DMS53 treated with DMSO at 0.1 percent for 48 hours (cell line): ENCODE measurements at regions not wholly inside any gene's neighbourhood (a gene's known extent, or its start where the extent isn't known, plus 50 kb on each side); places are given as distances from the start of the nearest gene placed in this dataset.

Source experiments
- DNase-seq: peaks from one replicate; lab custom pipeline; 2025; ENCODE audit not compliant: unreplicated experiment; lab: John Stamatoyannopoulos, UW

DNA sequence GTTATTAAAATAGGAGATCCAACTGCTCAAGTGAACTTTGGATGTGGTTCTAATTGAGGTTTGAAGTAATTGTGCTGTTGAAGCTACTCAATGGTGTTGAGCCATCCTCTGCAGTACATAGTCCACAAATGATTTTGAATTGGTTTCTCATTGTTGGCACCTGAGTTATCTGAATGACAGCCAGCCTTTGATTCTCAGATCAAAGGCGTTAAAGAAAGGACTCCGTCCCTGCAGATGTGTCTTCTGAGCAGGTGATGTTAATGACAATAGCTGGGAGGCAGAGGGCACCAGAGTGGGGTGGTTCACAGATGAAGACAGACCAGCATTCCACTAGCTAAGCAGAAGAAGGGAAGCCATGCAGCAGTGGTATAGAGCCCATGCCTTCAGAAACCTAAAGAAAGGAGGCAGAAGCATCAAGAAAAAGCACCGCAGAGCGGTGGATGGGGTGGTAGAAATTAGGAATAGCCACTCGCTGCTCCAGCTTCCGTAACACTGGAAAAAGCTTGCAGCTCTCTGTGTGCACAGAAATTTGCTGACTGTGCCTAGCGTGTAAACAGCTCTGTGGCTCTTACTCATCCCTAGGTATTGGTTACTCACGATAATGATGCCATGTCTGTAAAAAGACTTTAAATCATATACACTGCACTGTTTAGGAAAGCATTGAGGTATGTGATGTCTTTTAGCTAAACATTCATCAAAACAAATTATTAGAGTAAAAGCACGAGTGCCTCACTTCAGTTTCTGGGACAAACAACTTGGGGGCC is 79.2 kb upstream of the CLCN4 start:
- DNase-seq: no peak

DNA sequence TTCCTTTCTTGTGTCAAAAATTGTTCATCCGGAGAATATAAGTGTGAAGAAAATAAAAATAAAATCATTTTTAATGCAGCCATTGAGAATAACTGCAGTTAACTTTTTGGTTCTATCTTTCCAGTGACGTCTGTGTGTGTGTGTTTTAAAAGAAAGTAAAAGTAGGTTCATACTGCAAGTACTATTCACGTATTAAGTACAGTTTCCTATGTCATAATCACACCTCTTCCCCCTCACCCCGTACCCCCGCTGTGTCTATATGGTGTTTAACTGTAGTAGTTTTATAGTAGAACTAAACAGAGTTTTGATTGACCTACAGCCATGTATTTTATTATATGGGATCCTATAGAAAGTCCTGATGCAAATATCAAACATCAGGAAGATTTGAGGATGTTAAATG is 78.5 kb upstream of the CLCN4 start:
- no peak for DNase-seq

DNA sequence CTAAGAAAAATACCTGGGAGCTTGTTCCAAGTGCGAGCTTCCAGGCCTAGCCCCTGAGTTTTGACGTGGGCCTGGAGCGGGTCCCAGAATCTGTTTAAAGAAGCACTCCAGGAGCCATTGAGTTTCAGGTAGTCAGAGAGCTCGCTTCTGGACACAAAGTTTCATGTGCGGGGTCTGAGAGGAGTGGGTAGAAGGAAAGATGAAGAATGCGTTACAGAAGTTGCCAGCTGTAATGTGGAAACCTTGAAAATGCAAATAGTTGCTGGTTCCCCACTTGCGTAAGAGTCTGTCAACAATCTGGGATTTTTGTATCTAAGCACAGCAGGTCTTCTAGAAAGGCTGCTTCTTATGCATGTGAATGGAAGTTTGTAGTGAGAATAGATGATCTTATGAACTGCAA is 77.5 kb upstream of the CLCN4 start:
- no peak for DNase-seq

DNA sequence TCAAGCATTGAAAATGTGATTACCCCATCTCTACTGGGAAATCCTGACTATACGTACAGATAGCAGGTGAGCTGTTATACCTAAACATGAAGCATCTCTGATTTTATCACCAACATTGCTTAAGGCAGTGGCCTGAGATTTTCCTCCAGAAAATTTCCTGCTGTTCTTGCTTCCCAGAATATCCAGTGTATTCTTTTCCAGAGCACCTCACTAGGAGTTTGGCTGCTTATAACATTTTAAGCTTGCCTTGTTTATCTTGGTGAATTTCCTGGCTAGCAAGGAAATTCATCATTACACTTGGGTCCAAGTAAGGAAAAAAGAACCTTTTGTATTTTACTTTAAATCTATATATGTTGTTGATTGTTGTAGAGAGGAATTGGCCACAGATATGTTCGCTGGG is 73.0 kb upstream of the CLCN4 start:
- no peak for DNase-seq

DNA sequence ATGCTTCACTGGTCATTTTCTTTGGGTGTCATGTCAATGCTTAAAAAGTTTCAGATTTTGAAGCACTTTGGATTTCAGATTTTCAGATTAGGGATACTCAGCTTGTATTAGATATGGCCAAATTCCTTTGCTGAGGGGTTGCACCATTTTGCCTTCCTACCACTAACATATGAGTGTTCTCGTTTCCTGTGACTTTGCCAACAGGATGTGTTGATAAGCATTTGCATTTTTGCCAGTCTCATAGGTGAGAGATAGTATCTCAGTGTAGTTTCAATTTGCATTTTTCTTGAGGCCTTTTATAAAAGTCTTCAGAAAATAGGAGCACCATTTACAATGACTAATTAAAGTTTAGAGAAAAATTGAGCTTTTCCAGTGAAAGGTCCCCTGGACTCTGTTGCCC is 71.6 kb upstream of the CLCN4 start:
- no peak for DNase-seq

DNA sequence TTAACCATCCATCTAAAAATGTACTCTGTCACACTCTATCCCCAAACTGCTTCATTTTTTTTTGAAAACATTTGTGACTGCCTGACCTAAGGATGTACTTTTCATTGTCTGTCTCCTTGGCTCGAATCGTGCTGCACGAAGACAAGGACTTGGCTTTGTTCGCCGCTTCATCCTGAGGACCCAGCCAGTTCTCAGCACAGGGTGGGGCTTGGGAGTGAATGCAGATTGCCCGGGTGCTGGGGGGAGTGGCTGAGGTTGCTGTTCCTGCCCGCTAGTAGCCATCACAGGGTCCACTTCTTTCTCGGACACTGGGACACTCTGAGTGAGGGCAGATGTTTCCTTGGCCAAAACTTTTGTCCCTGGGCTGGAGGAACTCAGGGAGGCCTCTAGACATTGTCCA is 70.1 kb upstream of the CLCN4 start:
- no peak for DNase-seq

DNA sequence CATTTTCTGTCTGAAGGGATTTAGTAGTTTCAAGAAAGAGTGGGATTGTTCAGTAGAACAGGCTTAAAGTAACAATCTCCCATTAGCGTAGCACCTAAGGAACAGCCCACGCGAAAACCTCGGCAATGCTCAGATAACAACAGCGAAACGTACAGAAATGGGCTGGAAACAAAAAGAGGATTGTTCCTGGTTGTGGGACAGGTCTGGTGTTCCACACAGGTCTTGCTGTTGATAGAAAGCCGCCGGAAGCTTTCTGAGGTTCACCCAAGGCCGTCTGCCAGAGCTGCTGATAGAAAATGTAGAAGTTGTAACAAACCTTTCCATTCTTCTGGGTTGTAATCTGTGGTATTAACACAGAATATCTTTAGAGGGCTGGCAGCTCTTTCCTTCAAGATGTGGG is 69.4 kb upstream of the CLCN4 start:
- no peak for DNase-seq

DNA sequence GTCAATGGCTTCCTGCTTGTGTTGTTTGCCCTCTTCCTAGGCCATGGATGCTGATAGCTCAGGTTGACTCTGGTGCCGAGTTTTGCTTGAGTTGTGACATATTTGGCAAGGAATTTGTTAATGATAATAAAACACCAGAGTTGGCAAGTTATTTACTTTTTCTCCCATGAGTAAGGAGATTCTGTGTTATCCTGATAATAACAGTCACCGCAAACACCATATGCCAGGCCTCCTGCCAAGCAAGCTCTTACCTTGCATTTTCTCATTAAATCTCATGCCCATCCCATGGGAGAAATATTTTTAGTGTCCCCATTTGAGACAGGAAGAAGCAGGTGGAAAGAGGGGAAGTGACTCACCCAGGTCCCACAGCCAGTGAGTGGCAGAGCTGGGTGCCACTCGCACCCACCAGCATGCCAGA is 67.4 kb upstream of the CLCN4 start:
- no peak for DNase-seq

DNA sequence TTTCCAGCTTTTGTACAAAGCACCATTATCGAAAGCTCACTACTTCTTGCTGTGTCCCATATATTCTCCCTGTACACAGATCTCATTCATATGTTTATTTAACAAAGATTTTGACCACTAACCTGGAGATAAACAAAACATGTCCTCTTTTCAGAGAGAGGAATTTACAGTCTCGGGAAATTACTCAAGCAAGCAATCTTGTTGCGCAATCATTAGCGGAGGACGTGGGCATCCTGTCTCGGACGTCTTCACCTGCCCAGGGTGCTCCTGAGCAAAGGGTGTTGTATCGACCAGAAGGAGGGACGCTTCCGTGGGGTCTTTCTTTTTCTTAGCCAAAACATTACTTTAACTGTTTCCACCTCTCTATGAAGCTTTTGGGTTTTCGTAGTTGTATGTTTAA is 66.5 kb upstream of the CLCN4 start:
- no peak for DNase-seq

DNA sequence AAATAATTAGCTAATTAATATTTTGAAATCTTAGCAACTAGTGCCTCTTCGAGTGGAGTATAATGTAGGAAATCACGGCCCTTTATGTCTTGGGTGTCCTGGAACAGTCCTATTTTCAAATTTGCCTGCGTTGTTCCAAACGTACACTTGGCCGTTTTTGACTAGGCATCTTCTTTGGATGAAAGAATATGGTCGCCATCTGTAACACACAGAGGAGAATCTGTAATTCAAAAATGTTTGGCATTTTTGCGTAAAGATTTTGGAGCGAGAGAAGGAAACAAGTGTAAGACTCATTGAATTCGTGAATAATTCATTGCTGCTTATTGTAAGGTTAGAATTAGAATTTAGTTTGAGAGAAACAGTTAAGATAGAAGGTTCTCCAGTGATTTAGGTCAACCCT is 61.5 kb upstream of the CLCN4 start:
- no peak for DNase-seq

DNA sequence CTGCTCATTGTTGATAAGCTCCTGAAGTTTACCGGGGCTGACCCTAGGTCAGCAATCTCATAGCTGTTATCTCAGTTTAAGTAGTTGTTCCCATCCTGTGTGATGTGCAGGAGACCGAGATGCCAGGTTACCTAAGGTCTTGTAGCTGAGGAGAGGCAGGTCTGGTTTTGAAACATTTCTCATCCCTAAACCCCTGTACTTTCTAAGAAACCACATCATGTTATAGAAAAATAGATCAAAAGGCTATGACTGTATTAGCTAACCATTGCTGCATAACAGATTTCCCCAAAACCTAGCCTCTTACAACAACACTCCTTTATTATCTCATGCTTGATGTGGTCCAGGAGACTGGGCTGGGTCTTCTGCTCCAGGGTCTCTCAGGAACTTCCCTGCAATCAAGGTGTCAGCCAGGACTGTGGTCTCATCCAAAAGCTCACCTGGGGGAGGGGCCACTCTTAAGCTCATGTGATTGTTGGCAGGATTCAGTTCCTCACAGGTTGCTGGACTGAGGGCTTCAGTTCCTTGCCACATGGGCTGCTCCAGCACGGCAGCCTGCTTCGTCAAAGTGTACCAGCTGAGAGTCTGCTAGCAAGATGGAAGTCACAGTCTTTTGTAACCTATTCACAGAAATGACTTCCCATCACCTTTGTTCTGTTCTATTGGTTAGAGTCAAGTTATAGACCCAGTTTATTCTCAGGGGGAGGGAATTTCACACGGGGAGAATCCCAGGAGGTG is 60.9 kb upstream of the CLCN4 start:
- no peak for DNase-seq

DNA sequence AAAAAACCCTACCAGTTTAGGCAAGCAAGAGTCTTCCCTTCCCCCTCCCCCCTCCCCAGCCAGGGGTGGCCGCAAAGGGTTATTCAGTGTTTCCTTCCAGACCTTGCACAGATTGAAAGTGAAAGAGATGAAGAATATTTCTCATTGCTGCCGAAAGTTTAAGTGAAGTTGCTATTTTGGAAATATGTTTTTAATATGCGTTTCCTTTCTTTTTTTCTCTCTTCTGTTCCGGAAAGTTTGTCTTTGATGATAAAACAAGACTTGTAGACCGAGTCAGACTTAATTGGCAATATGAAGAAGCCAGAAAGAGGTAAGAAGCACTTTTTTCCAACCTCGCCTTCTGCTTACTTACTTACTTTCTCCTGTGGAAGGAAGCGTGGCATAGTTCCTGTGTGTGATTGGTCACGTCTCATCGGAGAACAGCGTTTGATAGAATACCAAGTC is 58.5 kb upstream of the CLCN4 start:
- no peak for DNase-seq

DNA sequence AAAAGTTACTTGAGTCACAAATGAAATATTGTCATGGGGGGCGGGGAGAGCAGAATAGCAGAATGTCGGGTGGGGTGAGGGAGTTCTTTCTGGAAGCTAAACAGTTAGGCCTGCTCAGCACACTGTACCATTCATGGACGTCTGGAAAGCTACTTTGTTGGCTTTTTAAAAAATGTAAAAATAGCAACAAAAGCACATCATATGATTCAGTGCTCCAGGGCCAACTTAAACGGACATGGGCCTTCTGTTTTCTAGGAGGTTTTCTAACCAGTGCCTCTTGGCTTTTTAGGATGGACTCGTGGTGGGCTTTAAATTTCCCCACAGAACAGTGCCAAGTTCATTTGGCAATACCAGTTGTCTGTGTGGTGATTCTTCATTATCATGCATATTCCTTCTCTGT is 57.4 kb upstream of the CLCN4 start:
- DNase-seq: no peak

DNA sequence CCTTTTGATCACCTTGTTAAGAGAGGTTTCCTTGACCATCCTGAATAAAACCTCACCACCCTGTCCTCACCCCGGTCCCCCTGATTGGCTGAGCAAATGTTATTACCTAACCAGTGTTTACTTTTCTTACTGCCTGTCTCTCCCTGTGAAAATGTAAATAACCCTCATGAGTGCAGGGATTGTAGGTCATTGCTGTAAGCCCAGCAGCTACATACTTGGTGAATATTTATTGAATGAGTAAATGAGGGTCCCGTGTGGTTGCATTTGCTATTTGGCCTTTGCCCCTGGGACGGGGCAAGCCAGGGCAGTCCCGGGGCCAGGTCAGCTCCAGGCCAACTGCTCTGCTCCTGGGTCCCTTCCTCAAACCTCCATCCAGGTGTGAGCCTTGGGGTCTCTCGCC is 55.5 kb upstream of the CLCN4 start:
- peak; percentile 19 for DNase-seq

DNA sequence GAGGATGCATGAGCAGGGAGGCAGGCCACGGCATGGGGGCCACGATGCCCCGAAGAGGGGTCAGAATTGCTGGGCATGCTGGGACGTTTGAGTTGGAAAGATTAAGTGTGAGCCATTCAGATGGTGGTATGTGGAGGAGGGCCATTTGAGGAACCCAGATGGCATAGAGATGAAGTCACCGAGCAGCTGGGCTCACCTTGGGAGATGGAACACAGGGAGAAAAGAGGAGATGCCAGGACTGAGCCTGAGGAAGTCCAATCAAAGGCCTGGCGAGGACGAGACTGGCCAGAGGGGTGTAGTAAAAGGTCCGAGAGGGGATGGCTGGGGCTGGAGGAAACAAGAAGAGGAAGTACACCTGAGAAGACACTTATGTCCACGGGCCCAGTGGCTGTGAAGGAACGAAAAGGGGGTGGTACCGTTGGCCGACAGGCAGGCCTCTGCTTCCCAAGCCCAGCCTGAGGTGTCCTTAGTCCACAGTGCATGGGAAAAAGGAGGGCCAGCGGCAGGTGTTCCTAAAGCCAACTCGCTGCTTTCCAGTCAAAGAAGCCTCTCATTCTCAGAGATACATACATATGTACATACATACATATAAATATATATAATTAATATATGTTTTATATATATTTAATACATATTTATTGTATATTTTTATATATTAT is 54.6 kb upstream of the CLCN4 start:
- DNase-seq: no peak

DNA sequence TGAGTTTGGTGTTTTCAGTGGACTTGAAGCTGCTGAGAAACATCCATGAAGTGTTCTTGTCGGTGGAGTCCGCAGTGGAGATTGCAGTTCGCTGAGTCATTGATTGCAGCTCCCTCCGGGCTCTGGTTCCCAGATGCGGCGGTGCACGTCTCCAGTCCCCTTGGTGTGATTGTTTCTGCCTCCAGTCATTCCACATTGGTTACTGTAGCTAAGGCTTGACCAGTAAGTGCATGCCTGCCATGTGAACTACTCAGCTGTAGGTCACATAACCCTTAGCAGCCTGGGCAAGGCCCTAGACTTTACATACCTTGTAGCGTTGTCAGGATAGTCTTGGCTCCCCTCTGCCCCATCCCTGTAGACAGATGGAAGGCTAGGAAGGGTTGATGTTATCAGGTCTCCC is 53.8 kb upstream of the CLCN4 start:
- no peak for DNase-seq

DNA sequence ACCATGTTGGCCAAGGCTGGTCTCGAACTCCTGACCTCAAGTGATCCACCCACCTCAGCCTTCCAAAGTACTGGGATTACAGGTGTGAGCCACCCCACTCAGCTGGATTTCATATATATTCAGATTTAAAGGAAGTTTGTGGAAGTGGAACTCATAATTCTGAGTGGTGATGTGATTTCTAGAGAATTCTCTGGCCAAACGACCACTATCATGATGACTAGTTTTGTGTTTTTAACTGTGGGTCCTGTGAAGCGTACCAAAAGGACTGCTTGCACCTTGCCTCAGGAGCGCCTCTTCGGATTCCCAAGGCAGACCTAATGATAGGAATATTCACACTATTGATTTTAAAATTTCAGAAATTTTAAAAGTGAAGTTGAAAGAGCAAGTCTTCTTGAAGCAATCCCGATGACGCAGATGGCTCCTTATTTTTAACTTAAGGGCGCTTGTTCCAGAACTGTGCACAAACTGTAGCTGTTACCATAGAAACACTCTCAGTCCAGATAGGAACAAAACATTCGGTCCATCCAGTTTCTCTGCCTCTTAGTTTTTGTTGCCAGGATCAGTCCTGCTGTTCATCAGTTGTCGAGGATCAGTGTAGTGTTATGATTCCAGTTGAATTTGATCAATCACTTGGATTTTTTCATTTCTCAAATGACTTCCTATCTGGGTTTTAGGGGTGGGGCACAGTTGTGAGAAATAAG is 51.7 kb upstream of the CLCN4 start:
- DNase-seq: no peak

DNA sequence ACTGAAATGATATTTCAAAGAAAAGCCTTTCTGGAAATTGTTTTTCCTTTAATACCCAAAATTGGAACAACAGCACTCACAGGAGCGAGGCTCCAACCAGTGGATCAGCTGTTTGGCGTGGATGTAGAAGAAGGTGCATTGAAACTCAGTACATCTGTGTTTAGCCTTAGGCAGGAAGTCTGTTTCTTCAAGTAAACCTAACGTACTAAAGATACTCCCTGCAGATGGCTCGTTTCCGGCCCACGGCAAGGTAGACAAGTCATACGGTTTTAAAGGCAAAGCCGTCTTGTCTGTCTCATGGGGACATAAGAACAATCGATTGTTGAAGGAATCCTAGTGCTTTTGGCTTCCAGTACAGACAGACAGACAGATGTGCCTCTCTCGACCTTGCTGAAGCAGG is 50.0 kb upstream of the CLCN4 start:
- no peak for DNase-seq
